Neural cell (in vitro differentiated cells): ENCODE measurements at regions not wholly inside any gene's neighbourhood (a gene's known extent, or its start where the extent isn't known, plus 50 kb on each side); places are given as distances from the start of the nearest gene placed in this dataset.

Experiments used
- H2AFZ ChIP-seq: fragments of 200-600, 300-800 bp; sonication (generic), shearing (Covaris generic); 2 replicates; pipeline ENCODE4 v1.6.0; 2014; ENCODE audit warnings: low read depth, mild to moderate bottlenecking, antibody characterized with exemption, low read length, moderate library complexity
- H3F3A ChIP-seq: fragments of 200-600 bp; shearing (Covaris generic); 2 replicates; pipeline ENCODE4 v1.6.1; 2016; ENCODE audit warnings: mild to moderate bottlenecking, moderate library complexity, mixed read lengths, antibody characterized with exemption, low read length; ENCODE audit not compliant: insufficient read depth, poor library complexity, severe bottlenecking
- H3K27ac ChIP-seq: fragments of 200-600, 300-800 bp; sonication (generic), shearing (Covaris generic); 2 replicates; pipeline ENCODE4 v1.5.1; 2014; ENCODE audit warnings: mild to moderate bottlenecking, low read length, moderate library complexity
- H3K27me3 ChIP-seq: fragments of 300-800, 200-600 bp; sonication (generic), shearing (Covaris generic); 2 replicates; pipeline ENCODE4 v1.6.0; 2014; ENCODE audit warnings: mild to moderate bottlenecking, low read depth, low read length, moderate library complexity; ENCODE audit not compliant: insufficient read depth
- H3K36me3 ChIP-seq: fragments of 300-800, 200-600 bp; sonication (generic), shearing (Covaris generic); 2 replicates; pipeline ENCODE4 v1.5.1; 2014; ENCODE audit warnings: mild to moderate bottlenecking, antibody characterized with exemption, low read length, moderate library complexity; ENCODE audit not compliant: insufficient read depth
- H3K4me2 ChIP-seq: fragments of 300-800, 200-600 bp; sonication (generic), shearing (Covaris generic); 2 replicates; pipeline ENCODE4 v1.6.0; 2014; ENCODE audit warnings: mild to moderate bottlenecking, low read length
- H3K4me3 ChIP-seq: fragments of 300-800, 200-600 bp; sonication (generic), shearing (Covaris generic); 2 replicates; pipeline ENCODE4 v1.5.1; 2014; ENCODE audit warnings: mild to moderate bottlenecking, low read length, moderate library complexity
- H3K79me2 ChIP-seq: fragments of 200-600 bp; shearing (Covaris generic); replicated peaks from 2 replicates; pipeline ENCODE4 v1.6.0; 2014; ENCODE audit warnings: mild to moderate bottlenecking, low read length, moderate library complexity; ENCODE audit not compliant: insufficient read depth
- H3K9ac ChIP-seq: fragments of 300-800, 200-600 bp; sonication (generic), shearing (Covaris generic); 2 replicates; pipeline ENCODE4 v1.6.1; 2016; ENCODE audit warnings: mild to moderate bottlenecking, low read length, mixed read lengths
- H3K9me2 ChIP-seq: fragments of 200-600 bp; shearing (Covaris generic); 2 replicates; pipeline ENCODE4 v1.6.1; 2016; ENCODE audit warnings: mild to moderate bottlenecking, low read length, mixed read lengths; ENCODE audit not compliant: insufficient read depth
- H3K9me3 ChIP-seq: fragments of 200-600, 300-800 bp; sonication (generic), shearing (Covaris generic); 2 replicates; pipeline ENCODE4 v1.6.1; 2016; ENCODE audit warnings: mild to moderate bottlenecking, mixed run types, low read length, moderate library complexity, mixed read lengths
- H4K20me1 ChIP-seq: fragments of 200-600 bp; shearing (Covaris generic); 2 replicates; pipeline ENCODE4 v1.6.1; 2016; ENCODE audit warnings: mild to moderate bottlenecking, mixed run types; ENCODE audit not compliant: insufficient read depth
- EP300 ChIP-seq: fragments of 450-650 bp; conservative IDR thresholded peaks from 2 replicates; pipeline ENCODE4 v1.6.1; 2014; ENCODE audit warnings: antibody characterized with exemption, mild to moderate bottlenecking, moderate library complexity; ENCODE audit not compliant: poor library complexity, severe bottlenecking
- EZH2 ChIP-seq: fragments of 200-600, 300-800 bp; shearing (Covaris generic), sonication (generic); IDR thresholded peaks from 2 replicates; pipeline ENCODE4 v1.6.1; 2014; ENCODE audit warnings: antibody characterized with exemption, low read length, borderline replicate concordance, mild to moderate bottlenecking; ENCODE audit not compliant: insufficient read depth, poor library complexity, severe bottlenecking
- MXI1 ChIP-seq: fragments of 450-650 bp; conservative IDR thresholded peaks from 2 replicates; pipeline ENCODE4 v1.6.1; 2014; ENCODE audit warnings: antibody characterized with exemption, mild to moderate bottlenecking; ENCODE audit not compliant: poor library complexity, severe bottlenecking
- POLR2AphosphoS5 ChIP-seq: IDR thresholded peaks from 2 replicates; pipeline ENCODE4 v1.6.1; 2012
- RAD21 ChIP-seq: fragments of 450-650 bp; conservative IDR thresholded peaks from 2 replicates; pipeline ENCODE4 v1.6.1; 2014; ENCODE audit warnings: antibody characterized with exemption, mild to moderate bottlenecking, moderate library complexity
- REST ChIP-seq: IDR thresholded peaks from 2 replicates; pipeline ENCODE4 v1.6.1; 2012; ENCODE audit warnings: borderline replicate concordance
- SMC3 ChIP-seq: fragments of 450-650 bp; conservative IDR thresholded peaks from 2 replicates; pipeline ENCODE4 v1.6.1; 2014; ENCODE audit warnings: antibody characterized with exemption, mild to moderate bottlenecking, moderate library complexity; ENCODE audit not compliant: poor library complexity
- TAF1 ChIP-seq: IDR thresholded peaks from 2 replicates; pipeline ENCODE4 v1.6.1; 2012; ENCODE audit warnings: low read depth
- TF ChIP-seq, protein P1 (sequence below): fragments of 450-650 bp; IDR thresholded peaks from 2 replicates; pipeline ENCODE4 v1.5.1; 2014; ENCODE audit warnings: antibody characterized with exemption, mild to moderate bottlenecking, moderate library complexity; ENCODE audit not compliant: poor library complexity, severe bottlenecking

DNA sequence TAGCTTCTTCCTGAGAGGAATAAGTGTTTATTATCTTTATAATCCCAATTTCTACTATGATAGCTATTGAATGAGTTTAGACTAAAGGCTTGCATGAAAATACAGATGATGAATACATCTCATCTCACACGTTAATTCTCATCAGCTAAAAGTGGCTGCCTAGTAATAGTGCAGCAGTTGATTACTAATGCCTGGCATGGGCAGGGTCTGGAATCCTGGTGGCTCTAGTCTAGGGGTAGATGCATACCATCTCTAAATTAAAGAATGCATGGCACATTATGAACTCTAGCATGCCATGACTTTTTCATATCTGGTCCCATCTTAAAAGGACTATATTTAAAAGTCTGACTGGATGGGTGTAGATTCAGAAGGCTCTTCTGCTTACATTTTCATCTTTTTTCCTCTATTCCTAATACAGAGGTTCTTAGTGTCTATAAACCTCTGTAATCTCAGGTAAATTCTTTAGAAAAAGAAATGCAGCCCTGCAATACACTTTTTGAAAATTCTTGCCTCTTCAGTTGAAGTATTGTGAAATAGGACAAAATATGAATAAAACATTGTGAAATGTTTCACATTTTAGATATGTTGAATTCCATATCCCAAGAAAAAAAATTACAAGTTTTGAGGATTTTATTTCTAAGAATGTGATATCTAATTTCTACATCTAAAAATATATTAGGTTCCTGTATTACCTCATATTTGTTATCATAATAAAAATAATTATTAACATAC is 187.6 kb downstream of the C11orf87 start:
- Histone ChIP-seq H4K20me1 (no peaks in the 10 kb centered on the region), H3K9me3 (no peaks in the 10 kb centered on the region), H3K27ac (no peak overlapping the region), H3F3A (no peaks in the 10 kb centered on the region), H3K9ac (no peak overlapping the region), H3K79me2 (no peaks in the 10 kb centered on the region), H3K4me2 (no peak overlapping the region), H3K4me3 (no peak overlapping the region), H2AFZ (no peak overlapping the region), H3K9me2 (no peaks in the 10 kb centered on the region), H3K36me3 (no peaks in the 10 kb centered on the region), H3K27me3 (no peaks in the 10 kb centered on the region)
- TF ChIP-seq MXI1 = no peak
- TF ChIP-seq REST = no peak
- TF ChIP-seq EP300 = no peak
- no peak for TF ChIP-seq RAD21
- no peak for TF ChIP-seq TAF1
- TF ChIP-seq, protein P1, sequence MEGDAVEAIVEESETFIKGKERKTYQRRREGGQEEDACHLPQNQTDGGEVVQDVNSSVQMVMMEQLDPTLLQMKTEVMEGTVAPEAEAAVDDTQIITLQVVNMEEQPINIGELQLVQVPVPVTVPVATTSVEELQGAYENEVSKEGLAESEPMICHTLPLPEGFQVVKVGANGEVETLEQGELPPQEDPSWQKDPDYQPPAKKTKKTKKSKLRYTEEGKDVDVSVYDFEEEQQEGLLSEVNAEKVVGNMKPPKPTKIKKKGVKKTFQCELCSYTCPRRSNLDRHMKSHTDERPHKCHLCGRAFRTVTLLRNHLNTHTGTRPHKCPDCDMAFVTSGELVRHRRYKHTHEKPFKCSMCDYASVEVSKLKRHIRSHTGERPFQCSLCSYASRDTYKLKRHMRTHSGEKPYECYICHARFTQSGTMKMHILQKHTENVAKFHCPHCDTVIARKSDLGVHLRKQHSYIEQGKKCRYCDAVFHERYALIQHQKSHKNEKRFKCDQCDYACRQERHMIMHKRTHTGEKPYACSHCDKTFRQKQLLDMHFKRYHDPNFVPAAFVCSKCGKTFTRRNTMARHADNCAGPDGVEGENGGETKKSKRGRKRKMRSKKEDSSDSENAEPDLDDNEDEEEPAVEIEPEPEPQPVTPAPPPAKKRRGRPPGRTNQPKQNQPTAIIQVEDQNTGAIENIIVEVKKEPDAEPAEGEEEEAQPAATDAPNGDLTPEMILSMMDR = no peak
- no peak for TF ChIP-seq EZH2
- TF ChIP-seq SMC3 = no peak
- TF ChIP-seq POLR2AphosphoS5 = no peak

GRCh38 chr11:109612496-109612895 is 190.5 kb downstream of the C11orf87 start:
- H3K36me3 ChIP-seq = no peaks in the 10 kb centered on the region
- no peak overlapping the region for H3K4me3 ChIP-seq
- H3K4me2 ChIP-seq = no peak overlapping the region
- H3K9ac ChIP-seq = no peak overlapping the region
- no peaks in the 10 kb centered on the region for H3K9me3 ChIP-seq
- no peaks in the 10 kb centered on the region for H3K9me2 ChIP-seq
- TF ChIP-seq RAD21 (no peak), SMC3 (no peak), POLR2AphosphoS5 (no peak), EZH2 (no peak), EP300 (no peak), MXI1 (no peak)
- TF ChIP-seq, protein P1 = no peak
- no peak overlapping the region for H2AFZ ChIP-seq
- no peaks in the 10 kb centered on the region for H3K27me3 ChIP-seq
- no peaks in the 10 kb centered on the region for H3K79me2 ChIP-seq
- H3K27ac ChIP-seq = no peak overlapping the region
- H4K20me1 ChIP-seq = no peaks in the 10 kb centered on the region
- no peaks in the 10 kb centered on the region for H3F3A ChIP-seq
